ENCODE measurements at regions not wholly inside any gene's neighbourhood (a gene's known extent, or its start where the extent isn't known, plus 50 kb on each side); places are given as distances from the start of the nearest gene placed in this dataset.
A peak's percentile ranks its signal among the peaks of the same experiment; 100 is the strongest.

DNA sequence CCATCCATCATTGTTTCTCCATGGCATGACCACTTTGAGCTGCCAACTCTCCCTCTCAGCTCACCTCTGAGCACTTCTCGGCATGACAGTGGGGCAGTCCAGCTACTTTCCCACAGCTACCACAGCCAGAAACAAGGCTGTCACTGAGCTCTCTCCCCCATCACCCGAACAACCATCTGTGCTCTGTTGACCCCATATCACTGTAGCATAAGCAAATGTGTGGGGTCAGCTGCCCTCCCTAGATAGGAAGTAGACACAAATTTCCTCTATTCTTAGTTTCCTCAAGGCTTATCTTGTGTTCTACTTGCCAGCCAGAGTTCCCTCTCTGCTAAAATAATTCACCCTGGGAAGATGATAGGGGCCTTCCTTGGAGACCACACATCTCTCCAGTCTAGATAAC lies 82.6 kb upstream of the FUT8 start:
- DNase-seq: no peak

GRCh38 chr14:65330416-65330815 lies 82.1 kb upstream of the FUT8 start:
- no peak for DNase-seq

- no peak for DNase-seq
These were observed 80.9 kb upstream of the FUT8 start for GRCh38 chr14:65331652-65332051.

DNA sequence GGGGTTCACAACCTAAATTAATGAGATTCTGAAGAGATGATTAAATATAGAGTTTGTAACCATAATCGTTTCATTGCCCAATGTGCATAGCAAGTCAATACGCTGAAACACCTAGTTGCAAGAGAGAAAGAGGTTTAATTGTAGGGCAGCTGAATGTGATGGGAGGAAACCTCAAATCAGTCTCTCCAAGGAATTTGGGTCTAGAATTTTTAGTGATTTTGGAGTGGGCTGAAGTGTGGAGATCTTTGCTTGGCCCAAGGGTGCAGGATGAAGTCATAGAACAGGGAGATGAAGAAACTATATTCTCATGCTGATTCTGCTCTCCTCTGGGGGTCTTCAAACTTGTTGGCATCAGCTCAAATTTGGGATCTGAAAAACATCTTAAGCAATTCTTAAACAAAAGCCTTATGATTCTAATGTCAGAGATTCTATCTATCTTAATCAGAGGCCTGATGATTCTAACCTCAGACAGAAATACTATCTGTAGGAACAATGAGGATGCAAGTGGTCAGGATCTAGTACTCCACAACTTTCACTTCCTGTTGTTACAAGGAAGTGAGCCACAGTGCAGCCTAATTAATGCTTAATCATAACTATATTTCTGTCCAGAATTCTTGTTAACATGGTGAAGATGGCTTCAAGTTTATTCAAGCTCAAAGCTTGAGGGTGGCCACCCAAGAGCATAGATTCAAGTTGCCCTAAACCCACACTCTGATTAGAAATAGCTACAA lies 80.2 kb upstream of the FUT8 start:
- DNase-seq: no peak

GRCh38 chr14:65333943-65334687 lies 78.4 kb upstream of the FUT8 start:
- no peak for DNase-seq

GRCh38 chr14:65334765-65335410 lies 77.6 kb upstream of the FUT8 start:
- DNase-seq: no peak

- no peak for DNase-seq
These were observed 77.1 kb upstream of the FUT8 start for GRCh38 chr14:65335411-65335947.

- peak; percentile 39 to 43 for DNase-seq
These were observed 76.3 kb upstream of the FUT8 start for GRCh38 chr14:65336191-65336591.

DNA sequence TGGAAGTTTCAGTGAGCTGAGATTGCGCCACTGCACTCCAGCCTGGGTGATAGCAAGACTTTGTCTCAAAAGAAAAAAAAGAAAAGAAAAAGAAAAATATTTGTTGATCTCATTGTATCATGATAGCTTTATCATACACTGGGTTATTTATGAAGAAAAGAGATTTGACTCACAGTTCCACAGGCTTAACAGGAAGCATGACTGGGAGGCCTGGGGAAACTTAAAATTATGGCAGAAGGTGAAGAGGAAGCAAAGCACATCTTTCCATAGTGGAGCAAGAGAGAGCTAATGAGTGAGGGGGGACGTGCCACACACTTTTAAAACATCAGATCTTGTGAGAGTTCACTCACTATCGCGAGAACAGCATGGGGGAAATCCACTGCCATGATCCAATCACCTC lies 72.7 kb upstream of the FUT8 start:
- no peak for DNase-seq

DNA sequence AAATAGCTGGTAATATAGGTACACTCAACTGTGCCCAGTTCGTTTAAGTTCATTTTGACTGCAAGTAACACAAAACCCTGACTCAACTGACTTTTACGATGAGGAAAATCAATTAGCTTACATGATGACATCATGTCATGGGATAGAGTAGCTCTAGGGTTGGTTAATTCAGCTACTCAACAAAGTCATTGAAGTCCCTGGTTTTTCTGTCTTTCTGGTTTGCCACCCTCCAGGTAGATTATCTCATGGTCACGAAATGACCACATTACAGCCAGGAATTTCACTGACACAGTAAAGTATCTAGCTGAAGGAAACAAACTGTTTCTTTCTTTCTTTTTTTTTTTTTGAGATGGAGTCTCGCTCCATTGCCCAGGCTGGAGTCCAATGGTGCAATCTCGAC lies 68.5 kb upstream of the FUT8 start:
- DNase-seq: no peak

DNA sequence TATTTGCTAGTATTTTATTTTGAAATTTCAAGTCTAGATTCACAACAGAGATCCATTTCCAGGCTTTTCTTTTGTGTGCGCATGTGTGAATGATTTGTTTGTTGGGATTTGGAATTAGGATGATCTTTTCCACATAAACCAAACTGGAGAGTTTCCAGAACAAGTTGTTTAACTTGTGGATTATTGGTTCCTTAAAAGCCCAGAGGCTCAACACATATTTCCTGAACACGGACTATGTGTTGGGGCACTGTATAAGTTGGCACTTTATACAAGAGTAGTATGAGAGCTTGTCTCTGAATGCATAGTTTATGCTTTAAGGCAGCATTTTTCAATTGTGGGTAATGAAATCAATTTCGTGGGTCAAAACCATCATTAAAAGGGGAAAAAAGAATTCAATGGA lies 67.3 kb upstream of the FUT8 start:
- no peak for DNase-seq

- no peak for DNase-seq
These were observed 66.1 kb upstream of the FUT8 start for GRCh38 chr14:65346474-65346873.

DNA sequence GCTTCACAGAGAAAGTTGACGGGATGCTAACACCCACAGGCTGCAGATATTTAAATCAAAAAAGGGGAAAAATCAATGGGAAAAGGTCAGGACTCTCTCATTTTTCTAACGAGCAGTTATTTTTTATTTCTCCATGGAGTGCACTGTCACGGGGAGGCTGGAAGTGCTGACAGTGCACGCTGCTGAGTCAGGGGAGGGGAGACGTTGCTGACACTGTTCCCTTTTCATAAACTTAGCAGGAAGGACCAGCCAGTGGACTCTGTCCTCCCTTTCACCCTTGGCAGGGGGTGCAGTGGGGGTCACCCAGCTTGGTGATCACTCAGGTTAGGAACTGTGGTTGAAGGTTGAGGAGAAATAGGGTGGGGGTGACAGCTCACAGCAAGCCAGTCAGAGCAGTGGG lies 65.6 kb upstream of the FUT8 start:
- no peak for DNase-seq

DNA sequence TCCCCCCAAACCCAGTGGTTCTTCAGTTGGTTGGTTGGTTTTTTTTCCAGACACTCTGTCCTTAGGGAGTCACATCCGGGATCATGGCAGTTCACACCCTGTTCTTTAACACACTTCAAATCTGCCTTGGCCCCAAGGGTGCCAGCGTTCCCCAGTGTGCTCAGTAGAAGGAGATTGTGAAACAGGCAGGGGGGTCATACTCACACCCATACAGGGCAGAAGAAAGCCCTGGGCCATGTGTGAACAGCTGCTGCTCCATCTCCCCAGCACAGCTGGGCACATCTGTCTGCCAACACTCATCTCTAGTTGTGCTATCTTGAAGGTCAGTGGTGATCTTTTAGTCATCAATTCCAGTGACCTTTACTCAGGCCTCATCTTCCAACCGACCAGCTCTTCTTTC lies 64.4 kb upstream of the FUT8 start:
- no peak for DNase-seq

DNA sequence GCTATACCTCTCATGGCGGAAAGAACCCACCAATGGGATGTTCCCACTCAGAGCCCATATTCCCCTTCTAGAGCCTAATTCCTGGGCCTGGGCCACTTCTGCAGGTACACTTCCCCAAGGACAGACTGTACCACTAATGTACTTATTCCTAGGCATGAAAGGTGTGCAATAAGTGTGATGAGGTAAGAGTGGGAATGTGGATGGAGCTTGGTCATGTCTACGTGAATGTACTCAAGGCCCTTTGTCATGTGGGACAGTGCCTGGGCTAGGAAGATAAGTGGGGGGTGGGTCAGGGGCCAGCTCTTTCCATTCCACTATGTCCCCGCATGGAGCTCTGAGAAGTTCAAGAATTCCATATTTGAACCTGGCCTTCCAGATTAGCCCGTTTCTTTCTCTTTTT lies 63.4 kb upstream of the FUT8 start:
- DNase-seq: no peak

DNA sequence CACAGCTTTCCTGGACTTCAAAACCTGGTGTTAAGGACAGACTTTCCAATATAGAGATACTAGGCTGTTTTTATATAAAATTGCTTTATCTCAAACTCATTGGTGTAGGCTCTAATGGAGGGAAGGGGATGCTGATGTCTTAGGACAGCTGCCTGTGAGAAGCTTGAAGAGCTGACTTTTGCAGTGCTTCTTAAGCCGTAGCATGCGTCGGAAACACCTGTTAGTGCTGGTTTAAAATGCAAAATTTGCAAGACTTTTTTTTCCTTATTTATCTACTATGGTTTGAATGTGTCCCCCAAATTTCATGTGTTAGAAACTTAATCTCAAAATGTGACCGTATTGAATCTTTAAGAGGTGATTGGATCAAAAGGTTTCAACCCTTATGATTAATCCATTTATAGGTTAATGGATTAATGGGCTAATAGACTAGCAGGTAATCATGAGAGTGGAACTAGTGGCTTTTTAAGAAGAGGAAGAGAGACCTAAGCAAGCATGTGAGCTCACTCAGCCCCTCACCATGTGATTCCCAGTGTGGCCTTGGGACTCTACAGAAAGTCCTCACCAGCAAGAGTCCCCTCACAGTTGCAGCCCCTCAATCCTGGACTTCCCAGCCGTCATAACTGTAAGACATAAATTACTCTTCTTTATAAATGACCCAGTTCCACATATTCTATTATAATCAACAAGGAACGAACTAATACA lies 60.9 kb upstream of the FUT8 start:
- no peak for DNase-seq

GRCh38 chr14:65352964-65353530 lies 59.5 kb upstream of the FUT8 start:
- DNase-seq: no peak

DNA sequence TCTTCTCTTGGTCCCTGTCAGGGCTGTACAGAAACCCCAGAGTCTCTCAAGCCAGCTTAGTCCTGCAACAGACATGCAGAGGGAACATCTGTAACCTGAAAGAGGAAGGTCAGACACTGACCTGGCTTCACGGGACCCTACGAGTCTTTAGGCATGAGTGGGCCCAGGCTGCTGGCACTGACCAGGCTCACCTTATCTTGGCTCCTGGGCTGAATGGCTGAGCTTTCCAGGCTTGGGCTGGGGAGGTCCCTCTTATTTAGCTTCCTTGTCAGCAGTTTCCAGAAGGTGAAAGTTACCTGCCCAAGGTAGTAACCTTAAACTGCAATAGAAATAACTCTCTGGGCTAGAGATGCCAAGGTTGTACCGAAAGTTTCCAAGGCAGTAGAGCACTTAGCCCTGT lies 58.4 kb upstream of the FUT8 start:
- DNase-seq: no peak

- DNase-seq: no peak
These were observed 57.8 kb upstream of the FUT8 start for GRCh38 chr14:65354715-65355114.

DNA sequence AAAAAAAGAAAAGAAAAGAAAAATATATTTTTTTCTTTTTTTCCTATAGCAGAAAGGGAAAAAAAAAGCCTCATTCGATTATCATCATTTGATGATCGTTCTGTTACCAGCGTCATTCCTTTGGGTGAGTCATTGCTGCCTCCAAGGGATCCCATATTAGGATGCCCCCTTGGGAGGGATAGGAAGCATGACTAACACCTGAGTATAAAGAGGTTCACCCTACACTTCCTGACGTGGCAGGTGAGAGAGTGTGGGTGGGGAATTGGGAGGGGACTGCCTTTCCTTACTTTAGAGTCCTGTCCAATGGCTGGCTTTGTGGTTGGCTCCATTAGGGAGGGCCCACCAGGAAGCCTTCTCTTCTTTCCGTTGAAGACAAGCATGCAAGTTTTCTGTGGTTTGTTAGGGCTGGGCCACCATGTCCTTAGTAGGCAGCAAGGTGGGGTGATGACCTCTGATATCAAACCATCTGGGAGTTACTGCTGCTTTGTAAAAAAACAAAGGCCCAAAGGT lies 56.1 kb upstream of the FUT8 start:
- DNase-seq: no peak

DNA sequence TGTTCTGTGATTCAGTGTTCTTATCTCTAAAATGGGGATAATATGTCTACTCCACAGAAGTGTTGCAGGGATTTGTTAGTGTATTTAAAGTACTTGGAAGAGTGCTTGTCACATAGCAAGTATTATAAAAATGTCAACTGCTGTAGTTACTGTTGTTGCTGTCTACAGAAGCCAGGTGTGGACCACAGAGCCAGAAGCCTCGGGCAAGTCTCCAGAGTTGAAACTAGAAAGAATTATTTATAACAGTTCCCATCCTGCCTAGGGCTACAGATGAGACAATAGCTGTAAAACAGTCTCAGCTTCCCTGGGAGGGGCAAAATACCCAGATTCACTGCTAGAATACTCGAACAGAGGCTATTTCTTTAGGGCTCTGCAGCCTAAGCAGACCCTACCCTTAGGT lies 55.4 kb upstream of the FUT8 start:
- DNase-seq: no peak

DNA sequence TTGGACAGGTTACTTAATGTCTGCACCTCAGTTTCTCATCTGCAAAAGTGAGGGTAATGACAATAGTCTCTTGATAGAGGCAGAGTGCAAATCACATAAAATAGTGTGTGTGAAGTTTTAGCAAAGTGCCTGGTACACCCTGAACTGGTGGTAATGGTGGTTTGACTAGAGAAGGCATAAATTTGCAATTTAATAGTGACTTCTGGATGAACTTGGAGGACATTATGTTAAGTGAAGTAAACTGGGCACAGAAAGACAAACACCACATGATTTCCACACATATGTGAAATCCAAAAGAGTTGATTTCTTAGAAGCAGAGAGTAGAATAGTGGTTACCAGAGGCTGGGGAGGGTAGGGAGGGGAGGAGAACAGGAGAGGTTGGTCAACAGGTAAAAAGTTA lies 54.8 kb upstream of the FUT8 start:
- no peak for DNase-seq

GRCh38 chr14:65359503-65359902 lies 53.0 kb upstream of the FUT8 start:
- DNase-seq: no peak

All from stimulated activated CD4-positive, alpha-beta T cell treated with anti-CD3 and anti-CD28 coated beads, Interleukin-2, amount 100 ng/mL, for 48 hours (primary cell).